ENCODE measurements at regions not wholly inside any gene's neighbourhood (a gene's known extent, or its start where the extent isn't known, plus 50 kb on each side); places are given as distances from the start of the nearest gene placed in this dataset.

DNA sequence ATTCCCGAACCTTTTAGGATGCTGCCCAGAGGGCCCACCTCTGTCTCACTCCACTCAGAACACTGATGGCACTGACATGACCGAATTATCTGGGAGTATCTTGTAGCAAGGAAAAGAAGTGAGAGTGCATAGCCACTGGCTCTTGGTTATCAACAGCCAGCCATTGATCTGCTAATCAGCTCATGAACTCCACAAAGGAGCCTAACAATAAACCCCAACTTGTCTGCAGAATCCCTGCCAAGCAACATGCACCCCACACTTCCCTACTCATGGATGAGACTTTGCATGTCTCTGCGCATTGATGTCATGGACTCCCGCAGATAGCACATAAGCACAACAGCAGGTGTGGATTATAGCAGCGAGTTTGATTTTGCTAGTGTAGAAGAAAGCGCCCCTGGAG is 1538.9 kb upstream of the RAG2 start:
- TF ChIP-seq, protein P1, sequence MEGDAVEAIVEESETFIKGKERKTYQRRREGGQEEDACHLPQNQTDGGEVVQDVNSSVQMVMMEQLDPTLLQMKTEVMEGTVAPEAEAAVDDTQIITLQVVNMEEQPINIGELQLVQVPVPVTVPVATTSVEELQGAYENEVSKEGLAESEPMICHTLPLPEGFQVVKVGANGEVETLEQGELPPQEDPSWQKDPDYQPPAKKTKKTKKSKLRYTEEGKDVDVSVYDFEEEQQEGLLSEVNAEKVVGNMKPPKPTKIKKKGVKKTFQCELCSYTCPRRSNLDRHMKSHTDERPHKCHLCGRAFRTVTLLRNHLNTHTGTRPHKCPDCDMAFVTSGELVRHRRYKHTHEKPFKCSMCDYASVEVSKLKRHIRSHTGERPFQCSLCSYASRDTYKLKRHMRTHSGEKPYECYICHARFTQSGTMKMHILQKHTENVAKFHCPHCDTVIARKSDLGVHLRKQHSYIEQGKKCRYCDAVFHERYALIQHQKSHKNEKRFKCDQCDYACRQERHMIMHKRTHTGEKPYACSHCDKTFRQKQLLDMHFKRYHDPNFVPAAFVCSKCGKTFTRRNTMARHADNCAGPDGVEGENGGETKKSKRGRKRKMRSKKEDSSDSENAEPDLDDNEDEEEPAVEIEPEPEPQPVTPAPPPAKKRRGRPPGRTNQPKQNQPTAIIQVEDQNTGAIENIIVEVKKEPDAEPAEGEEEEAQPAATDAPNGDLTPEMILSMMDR (IDR thresholded peaks at IDR 0.05) = no peak
- TF ChIP-seq POLR2AphosphoS5 (IDR thresholded peaks at IDR 0.05; ENCODE audit: low read depth, low read length) (no peak), TCF7L2 (IDR thresholded peaks at IDR 0.05; ENCODE audit: low read depth, low read length) (no peak), SIN3A (IDR thresholded peaks at IDR 0.05; ENCODE audit: borderline replicate concordance, insufficient read depth, low read depth, low read length) (no peak)
- TF ChIP-seq, protein P2, sequence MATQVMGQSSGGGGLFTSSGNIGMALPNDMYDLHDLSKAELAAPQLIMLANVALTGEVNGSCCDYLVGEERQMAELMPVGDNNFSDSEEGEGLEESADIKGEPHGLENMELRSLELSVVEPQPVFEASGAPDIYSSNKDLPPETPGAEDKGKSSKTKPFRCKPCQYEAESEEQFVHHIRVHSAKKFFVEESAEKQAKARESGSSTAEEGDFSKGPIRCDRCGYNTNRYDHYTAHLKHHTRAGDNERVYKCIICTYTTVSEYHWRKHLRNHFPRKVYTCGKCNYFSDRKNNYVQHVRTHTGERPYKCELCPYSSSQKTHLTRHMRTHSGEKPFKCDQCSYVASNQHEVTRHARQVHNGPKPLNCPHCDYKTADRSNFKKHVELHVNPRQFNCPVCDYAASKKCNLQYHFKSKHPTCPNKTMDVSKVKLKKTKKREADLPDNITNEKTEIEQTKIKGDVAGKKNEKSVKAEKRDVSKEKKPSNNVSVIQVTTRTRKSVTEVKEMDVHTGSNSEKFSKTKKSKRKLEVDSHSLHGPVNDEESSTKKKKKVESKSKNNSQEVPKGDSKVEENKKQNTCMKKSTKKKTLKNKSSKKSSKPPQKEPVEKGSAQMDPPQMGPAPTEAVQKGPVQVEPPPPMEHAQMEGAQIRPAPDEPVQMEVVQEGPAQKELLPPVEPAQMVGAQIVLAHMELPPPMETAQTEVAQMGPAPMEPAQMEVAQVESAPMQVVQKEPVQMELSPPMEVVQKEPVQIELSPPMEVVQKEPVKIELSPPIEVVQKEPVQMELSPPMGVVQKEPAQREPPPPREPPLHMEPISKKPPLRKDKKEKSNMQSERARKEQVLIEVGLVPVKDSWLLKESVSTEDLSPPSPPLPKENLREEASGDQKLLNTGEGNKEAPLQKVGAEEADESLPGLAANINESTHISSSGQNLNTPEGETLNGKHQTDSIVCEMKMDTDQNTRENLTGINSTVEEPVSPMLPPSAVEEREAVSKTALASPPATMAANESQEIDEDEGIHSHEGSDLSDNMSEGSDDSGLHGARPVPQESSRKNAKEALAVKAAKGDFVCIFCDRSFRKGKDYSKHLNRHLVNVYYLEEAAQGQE (IDR thresholded peaks at IDR 0.05; ENCODE audit: insufficient read depth in 1 of 2, low read depth in 2 of 2, low read length in 1 of 2) = no peak

All from Panc1 (cell line).